GM18526 (cell line): ENCODE measurements at regions not wholly inside any gene's neighbourhood (a gene's known extent, or its start where the extent isn't known, plus 50 kb on each side); places are given as distances from the start of the nearest gene placed in this dataset.

Source experiments
- POLR2A ChIP-seq: IDR thresholded peaks from 3 replicates; pipeline ENCODE4 v1.6.1; 2011; ENCODE audit not compliant: insufficient read length; ENCODE audit errors: extremely low read depth

GRCh38 chr10:78685466-78686103 is 383.2 kb upstream of the ZMIZ1 start:
- no peak for TF ChIP-seq POLR2A

GRCh38 chr10:78686444-78687060 is 382.2 kb upstream of the ZMIZ1 start:
- TF ChIP-seq POLR2A, result no peak

DNA sequence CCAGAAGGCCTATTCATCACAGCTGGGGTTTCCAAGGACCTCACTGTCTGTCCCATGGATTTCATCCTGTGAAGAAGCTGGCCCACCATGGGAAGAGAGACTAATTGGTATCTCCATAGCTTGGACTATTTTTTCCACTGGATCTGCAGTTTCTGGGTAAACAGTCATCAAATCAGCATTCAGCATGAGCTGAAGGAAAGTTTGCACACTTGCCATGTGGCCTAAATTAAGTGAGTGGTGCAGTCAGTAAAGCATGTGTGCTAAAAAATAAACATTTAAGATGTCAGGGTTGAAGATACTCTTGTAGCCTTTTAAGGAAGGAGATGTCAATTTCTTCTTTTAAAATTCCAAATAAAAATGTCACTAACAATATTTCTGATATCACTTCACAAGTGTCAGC is 381.1 kb upstream of the ZMIZ1 start:
- no peak for TF ChIP-seq POLR2A

DNA sequence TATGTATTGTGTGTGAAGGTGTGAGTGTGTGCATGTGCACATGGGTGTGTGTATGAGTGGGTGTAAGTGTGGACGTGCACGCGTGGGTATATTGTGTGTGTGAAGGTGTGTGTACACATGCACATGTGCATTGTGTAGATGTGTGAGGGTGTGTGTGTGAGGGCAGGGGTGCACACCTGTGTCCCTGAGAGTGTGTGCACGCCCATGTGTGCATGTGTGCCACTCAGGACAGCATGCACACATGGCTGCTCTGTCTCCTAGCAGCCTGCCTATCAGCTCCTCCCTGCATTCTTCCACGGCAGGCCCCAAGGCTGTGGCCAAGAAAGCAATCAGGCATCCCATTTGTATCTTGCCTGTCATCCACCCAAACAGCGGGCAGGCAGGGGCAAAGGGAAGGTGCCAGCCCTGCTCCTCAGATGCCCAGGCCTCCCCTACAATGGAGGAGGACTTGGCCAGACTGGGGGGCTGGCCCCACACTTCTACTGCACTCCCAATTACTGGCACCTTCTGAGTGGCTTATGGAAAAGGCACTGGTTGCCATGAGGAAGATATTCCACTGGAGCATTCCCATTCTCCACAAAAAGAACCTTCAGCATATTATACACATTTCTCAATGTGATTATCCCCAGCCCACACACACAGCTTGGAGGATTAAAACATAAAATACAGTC is 380.4 kb upstream of the ZMIZ1 start:
- no peak for TF ChIP-seq POLR2A

GRCh38 chr10:78688901-78689583 is 379.7 kb upstream of the ZMIZ1 start:
- no peak for TF ChIP-seq POLR2A

- TF ChIP-seq POLR2A, result no peak
Measured at GRCh38 chr10:78689584-78689935, 379.2 kb upstream of the ZMIZ1 start.

- TF ChIP-seq POLR2A, result no peak
Measured at GRCh38 chr10:78690354-78691111, 378.2 kb upstream of the ZMIZ1 start.

DNA sequence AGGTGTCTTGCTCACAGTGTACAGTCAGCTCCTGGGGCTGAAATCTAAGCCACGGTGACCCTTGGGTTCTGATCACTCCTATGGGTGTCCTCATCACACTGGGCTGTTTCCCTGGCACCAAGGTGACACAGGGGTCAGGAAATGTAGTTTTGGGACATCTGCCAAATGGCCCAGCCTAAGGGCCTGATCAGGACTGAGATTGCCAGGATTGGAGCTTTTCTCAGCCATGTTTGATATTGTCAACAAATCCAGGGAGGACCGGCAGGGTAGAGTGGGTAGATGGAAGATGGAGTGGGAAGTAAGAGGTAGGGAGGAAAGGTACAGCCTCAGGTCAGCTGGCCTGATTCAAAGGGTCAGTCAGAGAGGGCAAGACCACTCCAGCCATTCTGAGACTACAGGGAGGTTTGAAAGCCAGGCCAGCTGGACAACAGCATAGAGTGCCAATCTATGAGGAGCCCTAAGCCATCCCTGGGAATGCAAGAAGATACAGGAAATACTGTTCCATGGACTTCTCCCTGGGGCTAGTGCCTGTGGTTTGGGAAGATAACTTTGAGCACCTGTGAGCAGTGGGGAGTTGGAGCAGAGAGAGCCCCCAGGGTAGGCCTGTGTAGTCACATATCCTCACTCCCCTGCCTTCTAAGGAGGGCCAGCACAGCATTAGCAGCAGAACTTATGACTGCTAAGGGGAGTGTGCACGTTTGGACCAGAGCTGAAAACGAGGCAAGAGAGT is 377.3 kb upstream of the ZMIZ1 start:
- TF ChIP-seq POLR2A, result no peak

GRCh38 chr10:78692071-78692470 is 376.7 kb upstream of the ZMIZ1 start:
- TF ChIP-seq POLR2A, result no peak

GRCh38 chr10:78695846-78696245 is 372.9 kb upstream of the ZMIZ1 start:
- no peak for TF ChIP-seq POLR2A

GRCh38 chr10:78696791-78697395 is 371.9 kb upstream of the ZMIZ1 start:
- TF ChIP-seq POLR2A, result no peak

DNA sequence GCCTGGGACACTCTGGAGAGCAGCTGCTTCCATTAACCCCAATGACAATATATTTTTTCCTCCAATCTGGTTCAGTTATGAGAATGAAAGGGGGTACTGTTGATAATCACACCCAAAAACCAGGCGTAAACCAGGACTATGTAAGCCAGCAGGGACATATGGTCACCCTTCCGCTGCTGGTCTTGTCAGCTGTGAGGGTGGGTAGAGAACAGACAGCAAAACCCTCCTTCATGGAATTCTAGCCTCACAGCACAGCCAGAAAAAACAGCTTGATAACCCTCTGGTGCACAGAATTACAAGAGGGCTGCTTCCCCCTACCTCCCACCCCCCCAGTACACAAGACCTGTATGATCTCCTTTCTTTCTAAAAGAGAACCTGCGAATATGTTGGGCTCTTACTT is 368.8 kb upstream of the ZMIZ1 start:
- no peak for TF ChIP-seq POLR2A

GRCh38 chr10:78700413-78700812 is 368.4 kb upstream of the ZMIZ1 start:
- no peak for TF ChIP-seq POLR2A

- TF ChIP-seq POLR2A, result no peak
Measured at GRCh38 chr10:78700816-78701520, 367.8 kb upstream of the ZMIZ1 start.
